Neural cell (in vitro differentiated cells): ENCODE measurements at regions not wholly inside any gene's neighbourhood (a gene's known extent, or its start where the extent isn't known, plus 50 kb on each side); places are given as distances from the start of the nearest gene placed in this dataset.

Experiments used
- CTCF ChIP-seq: fragments of 450-650 bp; IDR thresholded peaks from 2 replicates; pipeline ENCODE4 v1.5.1; 2014; ENCODE audit warnings: antibody characterized with exemption, mild to moderate bottlenecking, moderate library complexity; ENCODE audit not compliant: poor library complexity, severe bottlenecking
- POLR2AphosphoS5 ChIP-seq: IDR thresholded peaks from 2 replicates; pipeline ENCODE4 v1.6.1; 2012
- TAF1 ChIP-seq: IDR thresholded peaks from 2 replicates; pipeline ENCODE4 v1.6.1; 2012; ENCODE audit warnings: low read depth

GRCh38 chr18:51997129-51997528 lies 342.9 kb upstream of the DCC start:
- TF ChIP-seq CTCF, result no peak
- no peak for TF ChIP-seq TAF1
- TF ChIP-seq POLR2AphosphoS5, result no peak
